ENCODE measurements at regions not wholly inside any gene's neighbourhood (a gene's known extent, or its start where the extent isn't known, plus 50 kb on each side); places are given as distances from the start of the nearest gene placed in this dataset.

- no peak for TF ChIP-seq CTCF (IDR thresholded peaks at IDR 0.05 in 2 of 3, conservative IDR thresholded peaks at IDR 0.05 in 1 of 3; ENCODE audit: borderline replicate concordance in 1 of 3, insufficient read depth in 1 of 3, low read depth in 2 of 3, low read length in 2 of 3)
- no peak for TF ChIP-seq ZFX (IDR thresholded peaks at IDR 0.05)
- TF ChIP-seq POLR2A (IDR thresholded peaks at IDR 0.05; ENCODE audit: borderline replicate concordance, extremely low read depth, insufficient read depth, insufficient read length), result no peak
- no peak for TF ChIP-seq JUND (IDR thresholded peaks at IDR 0.05)
- TF ChIP-seq REST (IDR thresholded peaks at IDR 0.05; ENCODE audit: low read depth), result no peak
- TF ChIP-seq EZH2phosphoT487 (IDR thresholded peaks at IDR 0.05; ENCODE audit: borderline replicate concordance), result no peak
Measured at GRCh38 chr2:101577173-101577572, 102.3 kb upstream of the RFX8 start.

Data from HCT116 (cell line).